WTC11 (cell line): ENCODE measurements at regions not wholly inside any gene's neighbourhood (a gene's known extent, or its start where the extent isn't known, plus 50 kb on each side); places are given as distances from the start of the nearest gene placed in this dataset.

Experiments used
- ATAC-seq: fragments of 200-7000 bp; cut with Tn5 transposase; 2 replicates; pipeline ENCODE4 v1.10.0; 2021; ENCODE audit warnings: mild to moderate bottlenecking, moderate library complexity
- CTCF ChIA-PET: fragments of 300-600 bp; sonication (Branson Sonifier 250); formaldehyde crosslinking; loops from one replicate; lab custom pipeline; 2021; ENCODE audit warnings: antibody characterized with exemption; lab: Charles Lee
- POLR2A ChIA-PET: fragments of 350-600 bp; sonication (Branson Sonifier 250); formaldehyde crosslinking; loops from one replicate; lab custom pipeline; 2021; ENCODE audit warnings: antibody characterized with exemption; lab: Charles Lee
- DNase-seq: peaks from one replicate; pipeline ENCODE4 v3.0.0; 2021; ENCODE audit warnings: low spot score
- H3K27ac Mint-ChIP-seq: 2 replicates; pipeline ENCODE4 v1.8.0; 2021; ENCODE audit warnings: mixed read lengths
- H3K27me3 Mint-ChIP-seq: 2 replicates; pipeline ENCODE4 v1.8.0; 2021; ENCODE audit warnings: low read depth, mild to moderate bottlenecking, moderate library complexity, mixed read lengths
- H3K36me3 Mint-ChIP-seq: 2 replicates; pipeline ENCODE4 v1.8.0; 2021; ENCODE audit warnings: mixed read lengths
- H3K4me1 Mint-ChIP-seq: 2 replicates; pipeline ENCODE4 v1.8.0; 2022; ENCODE audit warnings: mixed read lengths
- H3K4me3 Mint-ChIP-seq: 2 replicates; pipeline ENCODE4 v1.8.0; 2021; ENCODE audit warnings: mild to moderate bottlenecking, moderate library complexity, mixed read lengths
- H3K9me3 Mint-ChIP-seq: 2 replicates; pipeline ENCODE4 v1.8.0; 2021; ENCODE audit warnings: mixed read lengths
- ATF1 ChIP-seq: sonication (generic); formaldehyde crosslinking; IDR thresholded peaks from 2 replicates; pipeline ENCODE4 v1.8.1; 2023; ENCODE audit warnings: mild to moderate bottlenecking, moderate library complexity, missing genetic modification reagents
- CBFB ChIP-seq: sonication (generic); formaldehyde crosslinking; IDR thresholded peaks from 2 replicates; pipeline ENCODE4 v1.8.1; 2022; ENCODE audit warnings: mild to moderate bottlenecking, low read depth, missing genetic modification reagents
- CREB1 ChIP-seq: sonication (generic); formaldehyde crosslinking; IDR thresholded peaks from 2 replicates; pipeline ENCODE4 v1.8.0; 2023; ENCODE audit warnings: mild to moderate bottlenecking, missing genetic modification reagents
- E2F5 ChIP-seq: sonication (generic); formaldehyde crosslinking; IDR thresholded peaks from 2 replicates; pipeline ENCODE4 v1.8.1; 2022; ENCODE audit warnings: mild to moderate bottlenecking, moderate library complexity, missing genetic modification reagents
- ESRRA ChIP-seq: sonication (generic); formaldehyde crosslinking; IDR thresholded peaks from 2 replicates; pipeline ENCODE4 v1.8.1; 2022; ENCODE audit warnings: mild to moderate bottlenecking, missing genetic modification reagents, borderline replicate concordance
- FOXK1 ChIP-seq: sonication (generic); formaldehyde crosslinking; IDR thresholded peaks from 2 replicates; pipeline ENCODE4 v1.8.0; 2022; ENCODE audit warnings: mild to moderate bottlenecking, moderate library complexity, missing genetic modification reagents
- GABPB1 ChIP-seq: sonication (generic); formaldehyde crosslinking; IDR thresholded peaks from 2 replicates; pipeline ENCODE4 v1.8.1; 2023; ENCODE audit warnings: mild to moderate bottlenecking, missing genetic modification reagents
- GRHL2 ChIP-seq: fragments of 250-450 bp; sonication (Bioruptor Pico); IDR thresholded peaks from 2 replicates; pipeline ENCODE4 v1.8.0; 2022; ENCODE audit warnings: mild to moderate bottlenecking, moderate library complexity; ENCODE audit not compliant: insufficient replicate concordance, severe bottlenecking
- HMGA2 ChIP-seq: fragments of 250-450 bp; sonication (Bioruptor Pico); IDR thresholded peaks from 2 replicates; pipeline ENCODE4 v1.4.0; 2021; ENCODE audit warnings: mild to moderate bottlenecking, moderate library complexity
- MLX ChIP-seq: sonication (generic); formaldehyde crosslinking; IDR thresholded peaks from 2 replicates; pipeline ENCODE4 v1.8.1; 2023; ENCODE audit warnings: mild to moderate bottlenecking, missing genetic modification reagents, moderate library complexity
- MXD4 ChIP-seq: fragments of 250-450 bp; sonication (Bioruptor Pico); IDR thresholded peaks from 2 replicates; pipeline ENCODE4 v1.8.0; 2021; ENCODE audit warnings: mild to moderate bottlenecking, moderate library complexity, borderline replicate concordance
- NFYB ChIP-seq: sonication (generic); formaldehyde crosslinking; conservative IDR thresholded peaks from 2 replicates; pipeline ENCODE4 v1.8.0; 2022; ENCODE audit warnings: low read depth, missing genetic modification reagents
- SMAD3 ChIP-seq: sonication (generic); formaldehyde crosslinking; IDR thresholded peaks from 2 replicates; pipeline ENCODE4 v1.8.0; 2022; ENCODE audit warnings: missing genetic modification reagents, mild to moderate bottlenecking, borderline replicate concordance
- TEAD1 ChIP-seq: sonication (generic); formaldehyde crosslinking; IDR thresholded peaks from 2 replicates; pipeline ENCODE4 v1.8.0; 2022; ENCODE audit warnings: mild to moderate bottlenecking, missing genetic modification reagents
- ZNF138 ChIP-seq: sonication (generic); formaldehyde crosslinking; conservative IDR thresholded peaks from 2 replicates; pipeline ENCODE4 v1.8.1; 2022; ENCODE audit warnings: mild to moderate bottlenecking, moderate library complexity, missing genetic modification reagents
- ZNF425 ChIP-seq: fragments of 250-450 bp; sonication (Bioruptor Pico); conservative IDR thresholded peaks from 2 replicates; pipeline ENCODE4 v1.9.0; 2021; ENCODE audit warnings: mild to moderate bottlenecking
- ZSCAN18 ChIP-seq: fragments of 250-450 bp; sonication (Bioruptor Pico); IDR thresholded peaks from 2 replicates; pipeline ENCODE4 v2.1.2; 2022; ENCODE audit warnings: mild to moderate bottlenecking, moderate library complexity
- TF ChIP-seq, protein P1 (sequence below): sonication (generic); formaldehyde crosslinking; conservative IDR thresholded peaks from 2 replicates; pipeline ENCODE4 v1.8.1; 2023; ENCODE audit warnings: mild to moderate bottlenecking, low read depth, missing genetic modification reagents, moderate library complexity
- TF ChIP-seq, protein P2 (sequence below): sonication (generic); formaldehyde crosslinking; IDR thresholded peaks from 2 replicates; pipeline ENCODE4 v1.8.1; 2023; ENCODE audit warnings: mild to moderate bottlenecking, moderate library complexity, missing genetic modification reagents
- TF ChIP-seq, protein P3 (sequence below): sonication (generic); formaldehyde crosslinking; IDR thresholded peaks from 2 replicates; pipeline ENCODE4 v1.8.1; 2022; ENCODE audit warnings: low read depth, mild to moderate bottlenecking, moderate library complexity, missing genetic modification reagents, borderline replicate concordance
- TF ChIP-seq, protein P4 (sequence below): fragments of 200-600 bp; IDR thresholded peaks from 2 replicates; pipeline ENCODE4 v1.8.0; 2022; ENCODE audit warnings: antibody characterized with exemption

- peak; percentile 88 for ATAC-seq
- H3K27ac Mint-ChIP-seq: peak overlapping the region; percentile 96
- TF ChIP-seq ZNF425 (CRISPR knock-in tag) (no peak), CBFB (CRISPR knock-in tag) (no peak), CREB1 (CRISPR knock-in tag) (0 out of 2 replicates have a peak, but pooled peaks have one; percentile 27), ATF1 (no peak), ZSCAN18 (no peak), HMGA2 (CRISPR knock-in tag) (no peak), GABPB1 (peak; percentile 59; the same call in 1 of the 2 replicates), MLX (CRISPR knock-in tag) (no peak), MXD4 (no peak), GRHL2 (CRISPR knock-in tag) (no peak), NFYB (no peak), ESRRA (CRISPR knock-in tag) (no peak), TEAD1 (CRISPR knock-in tag) (peak; percentile 38; the same call in 1 of the 2 replicates), SMAD3 (CRISPR knock-in tag) (peak; percentile 23; the same call in 1 of the 2 replicates), ZNF138 (no peak), E2F5 (CRISPR knock-in tag) (no peak), FOXK1 (peak; percentile 68)
- TF ChIP-seq, protein P1, sequence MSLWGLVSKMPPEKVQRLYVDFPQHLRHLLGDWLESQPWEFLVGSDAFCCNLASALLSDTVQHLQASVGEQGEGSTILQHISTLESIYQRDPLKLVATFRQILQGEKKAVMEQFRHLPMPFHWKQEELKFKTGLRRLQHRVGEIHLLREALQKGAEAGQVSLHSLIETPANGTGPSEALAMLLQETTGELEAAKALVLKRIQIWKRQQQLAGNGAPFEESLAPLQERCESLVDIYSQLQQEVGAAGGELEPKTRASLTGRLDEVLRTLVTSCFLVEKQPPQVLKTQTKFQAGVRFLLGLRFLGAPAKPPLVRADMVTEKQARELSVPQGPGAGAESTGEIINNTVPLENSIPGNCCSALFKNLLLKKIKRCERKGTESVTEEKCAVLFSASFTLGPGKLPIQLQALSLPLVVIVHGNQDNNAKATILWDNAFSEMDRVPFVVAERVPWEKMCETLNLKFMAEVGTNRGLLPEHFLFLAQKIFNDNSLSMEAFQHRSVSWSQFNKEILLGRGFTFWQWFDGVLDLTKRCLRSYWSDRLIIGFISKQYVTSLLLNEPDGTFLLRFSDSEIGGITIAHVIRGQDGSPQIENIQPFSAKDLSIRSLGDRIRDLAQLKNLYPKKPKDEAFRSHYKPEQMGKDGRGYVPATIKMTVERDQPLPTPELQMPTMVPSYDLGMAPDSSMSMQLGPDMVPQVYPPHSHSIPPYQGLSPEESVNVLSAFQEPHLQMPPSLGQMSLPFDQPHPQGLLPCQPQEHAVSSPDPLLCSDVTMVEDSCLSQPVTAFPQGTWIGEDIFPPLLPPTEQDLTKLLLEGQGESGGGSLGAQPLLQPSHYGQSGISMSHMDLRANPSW (CRISPR knock-in tag): no peak
- TF ChIP-seq, protein P2, sequence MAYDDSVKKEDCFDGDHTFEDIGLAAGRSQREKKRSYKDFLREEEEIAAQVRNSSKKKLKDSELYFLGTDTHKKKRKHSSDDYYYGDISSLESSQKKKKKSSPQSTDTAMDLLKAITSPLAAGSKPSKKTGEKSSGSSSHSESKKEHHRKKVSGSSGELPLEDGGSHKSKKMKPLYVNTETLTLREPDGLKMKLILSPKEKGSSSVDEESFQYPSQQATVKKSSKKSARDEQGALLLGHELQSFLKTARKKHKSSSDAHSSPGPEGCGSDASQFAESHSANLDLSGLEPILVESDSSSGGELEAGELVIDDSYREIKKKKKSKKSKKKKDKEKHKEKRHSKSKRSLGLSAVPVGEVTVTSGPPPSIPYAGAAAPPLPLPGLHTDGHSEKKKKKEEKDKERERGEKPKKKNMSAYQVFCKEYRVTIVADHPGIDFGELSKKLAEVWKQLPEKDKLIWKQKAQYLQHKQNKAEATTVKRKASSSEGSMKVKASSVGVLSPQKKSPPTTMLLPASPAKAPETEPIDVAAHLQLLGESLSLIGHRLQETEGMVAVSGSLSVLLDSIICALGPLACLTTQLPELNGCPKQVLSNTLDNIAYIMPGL (CRISPR knock-in tag): peak; percentile 99
- TF ChIP-seq, protein P3, sequence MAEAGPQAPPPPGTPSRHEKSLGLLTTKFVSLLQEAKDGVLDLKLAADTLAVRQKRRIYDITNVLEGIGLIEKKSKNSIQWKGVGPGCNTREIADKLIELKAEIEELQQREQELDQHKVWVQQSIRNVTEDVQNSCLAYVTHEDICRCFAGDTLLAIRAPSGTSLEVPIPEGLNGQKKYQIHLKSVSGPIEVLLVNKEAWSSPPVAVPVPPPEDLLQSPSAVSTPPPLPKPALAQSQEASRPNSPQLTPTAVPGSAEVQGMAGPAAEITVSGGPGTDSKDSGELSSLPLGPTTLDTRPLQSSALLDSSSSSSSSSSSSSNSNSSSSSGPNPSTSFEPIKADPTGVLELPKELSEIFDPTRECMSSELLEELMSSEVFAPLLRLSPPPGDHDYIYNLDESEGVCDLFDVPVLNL (CRISPR knock-in tag): no peak
- TF ChIP-seq, protein P4, sequence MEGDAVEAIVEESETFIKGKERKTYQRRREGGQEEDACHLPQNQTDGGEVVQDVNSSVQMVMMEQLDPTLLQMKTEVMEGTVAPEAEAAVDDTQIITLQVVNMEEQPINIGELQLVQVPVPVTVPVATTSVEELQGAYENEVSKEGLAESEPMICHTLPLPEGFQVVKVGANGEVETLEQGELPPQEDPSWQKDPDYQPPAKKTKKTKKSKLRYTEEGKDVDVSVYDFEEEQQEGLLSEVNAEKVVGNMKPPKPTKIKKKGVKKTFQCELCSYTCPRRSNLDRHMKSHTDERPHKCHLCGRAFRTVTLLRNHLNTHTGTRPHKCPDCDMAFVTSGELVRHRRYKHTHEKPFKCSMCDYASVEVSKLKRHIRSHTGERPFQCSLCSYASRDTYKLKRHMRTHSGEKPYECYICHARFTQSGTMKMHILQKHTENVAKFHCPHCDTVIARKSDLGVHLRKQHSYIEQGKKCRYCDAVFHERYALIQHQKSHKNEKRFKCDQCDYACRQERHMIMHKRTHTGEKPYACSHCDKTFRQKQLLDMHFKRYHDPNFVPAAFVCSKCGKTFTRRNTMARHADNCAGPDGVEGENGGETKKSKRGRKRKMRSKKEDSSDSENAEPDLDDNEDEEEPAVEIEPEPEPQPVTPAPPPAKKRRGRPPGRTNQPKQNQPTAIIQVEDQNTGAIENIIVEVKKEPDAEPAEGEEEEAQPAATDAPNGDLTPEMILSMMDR: no peak
These were observed 158.1 kb upstream of the ZNF184 start for GRCh38 chr6:27630727-27631608.

More at GRCh38 chr6:27630727-27631608, 158.1 kb upstream of the ZNF184 start:
- POLR2A ChIA-PET: interaction anchor here (0.6 kb wide), 2 partner anchors 91 to 131 kb away, joined by 3 to 6 read pairs; no protein-coding TSS in a partner anchor
- peak; percentile 89 for DNase-seq
- peaks cover 6% of the 10 kb centered on the region for H3K4me1 Mint-ChIP-seq
- H3K4me3 Mint-ChIP-seq: peak overlapping the region; percentile 98
- H3K27me3 Mint-ChIP-seq: peaks cover 67% of the 10 kb centered on the region
- CTCF ChIA-PET: interaction anchor here (0.6 to 2.5 kb wide), 10 partner anchors 11 to 127 kb away, joined by 3 to 11 read pairs (median 4); no protein-coding TSS in a partner anchor
- 0 out of 2 replicates have a peak, but pooled peaks cover 3% of the 10 kb centered on the region for H3K36me3 Mint-ChIP-seq
- H3K9me3 Mint-ChIP-seq: peaks cover 7% of the 10 kb centered on the region
